ENCODE measurements at regions not wholly inside any gene's neighbourhood (a gene's known extent, or its start where the extent isn't known, plus 50 kb on each side); places are given as distances from the start of the nearest gene placed in this dataset.

GRCh38 chr4:164193676-164194075, 560.3 kb upstream of the SMIM31 start:
- DNase-seq, result no peak
- H3K27me3 ChIP-seq (ENCODE audit: insufficient read depth in 3 of 3, low read length in 2 of 3), result no peaks in the 10 kb centered on the region
- no peak overlapping the region for H3K4me3 ChIP-seq
- no peaks in the 10 kb centered on the region for H3K4me1 ChIP-seq
- no peak for ATAC-seq
- H3K27ac ChIP-seq, result no peak overlapping the region
- no peaks in the 10 kb centered on the region for H3K36me3 ChIP-seq (ENCODE audit: insufficient read depth in 1 of 2, low read depth in 1 of 2)
- TF ChIP-seq, protein P1, sequence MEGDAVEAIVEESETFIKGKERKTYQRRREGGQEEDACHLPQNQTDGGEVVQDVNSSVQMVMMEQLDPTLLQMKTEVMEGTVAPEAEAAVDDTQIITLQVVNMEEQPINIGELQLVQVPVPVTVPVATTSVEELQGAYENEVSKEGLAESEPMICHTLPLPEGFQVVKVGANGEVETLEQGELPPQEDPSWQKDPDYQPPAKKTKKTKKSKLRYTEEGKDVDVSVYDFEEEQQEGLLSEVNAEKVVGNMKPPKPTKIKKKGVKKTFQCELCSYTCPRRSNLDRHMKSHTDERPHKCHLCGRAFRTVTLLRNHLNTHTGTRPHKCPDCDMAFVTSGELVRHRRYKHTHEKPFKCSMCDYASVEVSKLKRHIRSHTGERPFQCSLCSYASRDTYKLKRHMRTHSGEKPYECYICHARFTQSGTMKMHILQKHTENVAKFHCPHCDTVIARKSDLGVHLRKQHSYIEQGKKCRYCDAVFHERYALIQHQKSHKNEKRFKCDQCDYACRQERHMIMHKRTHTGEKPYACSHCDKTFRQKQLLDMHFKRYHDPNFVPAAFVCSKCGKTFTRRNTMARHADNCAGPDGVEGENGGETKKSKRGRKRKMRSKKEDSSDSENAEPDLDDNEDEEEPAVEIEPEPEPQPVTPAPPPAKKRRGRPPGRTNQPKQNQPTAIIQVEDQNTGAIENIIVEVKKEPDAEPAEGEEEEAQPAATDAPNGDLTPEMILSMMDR (IDR thresholded peaks at IDR 0.05), result no peak
- intact Hi-C loops (cut with DNase I), result no loop called here
- no peaks in the 10 kb centered on the region for H3K9me3 ChIP-seq

DNA sequence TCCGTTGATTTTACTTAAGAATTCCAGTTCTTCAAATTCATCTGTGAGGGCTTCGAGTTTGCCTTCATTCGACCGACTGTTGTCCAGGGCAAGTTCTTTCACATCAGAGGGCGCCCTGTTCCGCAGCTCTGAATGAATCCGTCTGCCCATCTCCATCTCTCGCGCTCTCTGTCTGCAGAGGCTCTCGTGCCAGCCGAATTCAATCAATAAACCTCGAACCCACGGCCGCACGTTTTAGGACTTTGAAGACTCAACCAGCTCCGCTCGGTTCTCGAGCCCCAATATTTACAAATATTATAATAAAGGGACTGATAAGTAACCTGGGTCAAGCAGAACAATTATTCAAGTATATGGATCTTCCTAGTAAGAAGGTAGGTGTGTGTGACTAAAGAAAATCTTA, 556.4 kb upstream of the SMIM31 start:
- no peak for DNase-seq
- H3K9me3 ChIP-seq, result no peaks in the 10 kb centered on the region
- H3K27ac ChIP-seq, result no peak overlapping the region
- no peak overlapping the region for H3K4me3 ChIP-seq
- H3K27me3 ChIP-seq (ENCODE audit: insufficient read depth in 3 of 3, low read length in 2 of 3), result no peaks in the 10 kb centered on the region
- H3K36me3 ChIP-seq (ENCODE audit: insufficient read depth in 1 of 2, low read depth in 1 of 2), result no peaks in the 10 kb centered on the region
- TF ChIP-seq, protein P1 (IDR thresholded peaks at IDR 0.05), result no peak
- 94% methylated on average over 18 of the region's 18 CpGs for WGBS, 3 donors
- intact Hi-C loops (cut with DNase I), result no loop called here
- no peaks in the 10 kb centered on the region for H3K4me1 ChIP-seq
- no peak for ATAC-seq

DNA sequence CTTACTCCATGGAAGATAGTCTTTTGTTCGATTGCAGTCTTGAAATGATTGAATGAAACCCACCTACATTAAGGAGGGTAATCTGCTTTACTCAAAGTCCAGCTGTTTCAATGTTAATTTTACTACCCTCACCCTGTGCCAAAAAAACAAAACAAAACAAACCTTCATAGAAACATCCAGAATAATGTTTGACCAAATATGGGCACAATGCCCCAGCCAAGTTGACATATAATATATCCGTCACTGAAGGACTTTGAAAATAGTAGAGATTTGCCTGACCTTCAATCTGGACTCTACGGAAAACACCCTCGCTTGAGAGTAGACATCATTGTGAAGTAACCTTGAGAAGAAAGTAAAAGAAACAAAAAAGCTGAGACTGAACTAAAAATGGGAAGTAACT, 550.5 kb upstream of the SMIM31 start:
- no peak overlapping the region for H3K4me3 ChIP-seq
- no peaks in the 10 kb centered on the region for H3K4me1 ChIP-seq
- H3K36me3 ChIP-seq (ENCODE audit: insufficient read depth in 1 of 2, low read depth in 1 of 2), result no peaks in the 10 kb centered on the region
- ATAC-seq, result no peak
- intact Hi-C loops (cut with DNase I), result no loop called here
- TF ChIP-seq, protein P1 (IDR thresholded peaks at IDR 0.05), result no peak
- no peaks in the 10 kb centered on the region for H3K27me3 ChIP-seq (ENCODE audit: insufficient read depth in 3 of 3, low read length in 2 of 3)
- no peaks in the 10 kb centered on the region for H3K9me3 ChIP-seq
- no peak overlapping the region for H3K27ac ChIP-seq
- DNase-seq, result no peak
- 76 to 85% (median 80%) methylated on average over 4 of the region's 4 CpGs for WGBS, 3 donors

GRCh38 chr4:164204434-164204833, 549.5 kb upstream of the SMIM31 start:
- intact Hi-C loops (cut with DNase I), result no loop called here
- no peak for ATAC-seq

GRCh38 chr4:164207460-164207859, 546.5 kb upstream of the SMIM31 start:
- H3K4me3 ChIP-seq, result no peak overlapping the region
- no peaks in the 10 kb centered on the region for H3K36me3 ChIP-seq (ENCODE audit: insufficient read depth in 1 of 2, low read depth in 1 of 2)
- H3K9me3 ChIP-seq, result no peaks in the 10 kb centered on the region
- no peaks in the 10 kb centered on the region for H3K27me3 ChIP-seq (ENCODE audit: insufficient read depth in 3 of 3, low read length in 2 of 3)
- intact Hi-C loops (cut with DNase I), result no loop called here
- H3K27ac ChIP-seq, result no peak overlapping the region
- 77 to 80% (median 78%) methylated on average over 5 of the region's 5 CpGs for WGBS, 3 donors
- no peaks in the 10 kb centered on the region for H3K4me1 ChIP-seq
- ATAC-seq (no peak), DNase-seq (no peak)
- TF ChIP-seq, protein P1 (IDR thresholded peaks at IDR 0.05), result no peak

More at GRCh38 chr4:164204434-164204833, 549.5 kb upstream of the SMIM31 start:
- H3K36me3 ChIP-seq (ENCODE audit: insufficient read depth in 1 of 2, low read depth in 1 of 2), result no peaks in the 10 kb centered on the region
- H3K4me1 ChIP-seq, result no peaks in the 10 kb centered on the region
- H3K9me3 ChIP-seq, result no peaks in the 10 kb centered on the region
- no peak overlapping the region for H3K4me3 ChIP-seq
- no peak overlapping the region for H3K27ac ChIP-seq
- TF ChIP-seq, protein P1 (IDR thresholded peaks at IDR 0.05), result no peak
- no peak for DNase-seq
- no peaks in the 10 kb centered on the region for H3K27me3 ChIP-seq (ENCODE audit: insufficient read depth in 3 of 3, low read length in 2 of 3)

All from psoas muscle (tissue), 7 donors.